Chondrocyte (in vitro differentiated cells): ENCODE measurements at regions not wholly inside any gene's neighbourhood (a gene's known extent, or its start where the extent isn't known, plus 50 kb on each side); places are given as distances from the start of the nearest gene placed in this dataset.
"Not testable (repeated sequence)": the region's sequence is repeated elsewhere in the genome, so short reads cannot be mapped to it uniquely, and the experiment has no call there.

Experiments used
- DNase-seq: peaks from one replicate; pipeline ENCODE4 v3.0.0; 2021; ENCODE audit warnings: mixed read lengths, low spot score
- H3K27ac Mint-ChIP-seq: one replicate; pipeline ENCODE4 v1.8.0; 2021; ENCODE audit warnings: mild to moderate bottlenecking, moderate library complexity, mixed read lengths; ENCODE audit not compliant: unreplicated experiment
- H3K27me3 Mint-ChIP-seq: 2 replicates; pipeline ENCODE4 v1.8.0; 2021; ENCODE audit warnings: low read depth, mixed read lengths
- H3K36me3 Mint-ChIP-seq: 2 replicates; pipeline ENCODE4 v1.8.0; 2021; ENCODE audit warnings: low read depth, mixed read lengths
- H3K4me1 Mint-ChIP-seq: 2 replicates; pipeline ENCODE4 v1.8.0; 2021; ENCODE audit warnings: low read depth, mild to moderate bottlenecking, mixed read lengths
- H3K4me3 Mint-ChIP-seq: one replicate; pipeline ENCODE4 v1.8.0; 2021; ENCODE audit warnings: mild to moderate bottlenecking, moderate library complexity, mixed read lengths; ENCODE audit not compliant: unreplicated experiment
- H3K9me3 Mint-ChIP-seq: 2 replicates; pipeline ENCODE4 v1.8.0; 2021; ENCODE audit warnings: low read depth, mixed read lengths
- CTCF ChIP-seq: fragments of 200-600 bp; sonication (generic); IDR thresholded peaks from 2 replicates; pipeline ENCODE4 v1.5.0; 2021; ENCODE audit warnings: antibody characterized with exemption, mild to moderate bottlenecking, moderate library complexity

GRCh38 chr9:38326122-38326521, 66.4 kb upstream of the ALDH1B1 start:
- TF ChIP-seq CTCF = no peak
- H3K4me3 Mint-ChIP-seq = no peak overlapping the region
- no peaks in the 10 kb centered on the region for H3K9me3 Mint-ChIP-seq
- H3K4me1 Mint-ChIP-seq = no peaks in the 10 kb centered on the region
- H3K27ac Mint-ChIP-seq = no peak overlapping the region
- H3K36me3 Mint-ChIP-seq = peaks cover 1% of the 10 kb centered on the region
- no peak for DNase-seq
- peaks cover 15% of the 10 kb centered on the region for H3K27me3 Mint-ChIP-seq

- peaks cover 16% of the 10 kb centered on the region for H3K27me3 Mint-ChIP-seq
- H3K27ac Mint-ChIP-seq, DNase-seq, H3K4me3 Mint-ChIP-seq, H3K36me3 Mint-ChIP-seq, H3K9me3 Mint-ChIP-seq, H3K4me1 Mint-ChIP-seq: not testable (repeated sequence)
These were observed 68.3 kb upstream of the ALDH1B1 start for GRCh38 chr9:38324213-38324612.

- H3K27ac Mint-ChIP-seq = no peak overlapping the region
- H3K27me3 Mint-ChIP-seq = peaks cover 13% of the 10 kb centered on the region
- H3K4me1 Mint-ChIP-seq = peaks cover 10% of the 10 kb centered on the region
- peaks cover 1% of the 10 kb centered on the region for H3K36me3 Mint-ChIP-seq
- H3K9me3 Mint-ChIP-seq = no peaks in the 10 kb centered on the region
- H3K4me3 Mint-ChIP-seq = no peak overlapping the region
- TF ChIP-seq CTCF = no peak
- no peak for DNase-seq
These were observed 69.6 kb upstream of the ALDH1B1 start for GRCh38 chr9:38322937-38323336.

GRCh38 chr9:38319496-38320173, 72.9 kb upstream of the ALDH1B1 start:
- no peak for DNase-seq
- Mint-ChIP-seq H3K36me3 (no peaks in the 10 kb centered on the region), H3K4me3 (no peak overlapping the region), H3K9me3 (no peaks in the 10 kb centered on the region), H3K27ac (no peak overlapping the region), H3K4me1 (peaks cover 10% of the 10 kb centered on the region), H3K27me3 (peaks cover 14% of the 10 kb centered on the region)
- no peak for TF ChIP-seq CTCF

- no peaks in the 10 kb centered on the region for H3K9me3 Mint-ChIP-seq
- H3K27ac Mint-ChIP-seq = no peak overlapping the region
- H3K4me3 Mint-ChIP-seq = no peak overlapping the region
- H3K4me1 Mint-ChIP-seq = peaks cover 10% of the 10 kb centered on the region
- no peak for TF ChIP-seq CTCF
- H3K36me3 Mint-ChIP-seq = no peaks in the 10 kb centered on the region
- DNase-seq = no peak
- peaks cover 18% of the 10 kb centered on the region for H3K27me3 Mint-ChIP-seq
These were observed 73.6 kb upstream of the ALDH1B1 start for GRCh38 chr9:38318759-38319495.
